Liver (tissue), 8 donors: ENCODE measurements at regions not wholly inside any gene's neighbourhood (a gene's known extent, or its start where the extent isn't known, plus 50 kb on each side); places are given as distances from the start of the nearest gene placed in this dataset.

ENCODE experiments used
- DNase-seq: peaks from one replicate; pipeline ENCODE4 v3.0.0-alpha.2; 2017; ENCODE audit warnings: low spot score
- H3K27ac ChIP-seq, 2 donors: one replicate each; pipeline ENCODE4 v1.7.0; 2013; ENCODE audit warnings: inconsistent platforms in 2 of 2, low read length in 2 of 2, control low read depth in 1 of 2, low read depth in 1 of 2, mild to moderate bottlenecking in 1 of 2
- H3K27me3 ChIP-seq, 4 donors: one replicate each; pipeline versions ENCODE4 v1.6.1 to v1.7.0; 2013; ENCODE audit warnings: low read length in 3 of 4, inconsistent platforms in 1 of 4, mild to moderate bottlenecking in 1 of 4, moderate library complexity in 1 of 4; ENCODE audit not compliant: control insufficient read depth in 4 of 4, insufficient read depth in 4 of 4
- H3K36me3 ChIP-seq, 4 donors: one replicate each; pipeline versions ENCODE4 v1.6.1 to v1.7.0; 2013; ENCODE audit warnings: low read length in 3 of 4, mild to moderate bottlenecking in 3 of 4, low read depth in 1 of 4, moderate library complexity in 1 of 4; ENCODE audit not compliant: control insufficient read depth in 4 of 4, insufficient read depth in 3 of 4
- H3K4me1 ChIP-seq, 4 donors: one replicate each; pipeline versions ENCODE4 v1.6.1 to v1.7.0; 2013; ENCODE audit warnings: low read length in 3 of 4, mild to moderate bottlenecking in 3 of 4, moderate library complexity in 1 of 4; ENCODE audit not compliant: control insufficient read depth in 4 of 4, insufficient read depth in 4 of 4
- H3K4me3 ChIP-seq, 3 donors: one replicate each; pipeline versions ENCODE4 v1.6.1 to v1.7.0; 2013; ENCODE audit warnings: low read length in 3 of 3, control low read depth in 1 of 3, low read depth in 1 of 3, mild to moderate bottlenecking in 1 of 3
- H3K9ac ChIP-seq, 2 donors: one replicate each; pipeline ENCODE4 v1.7.0; 2013; ENCODE audit warnings: low read length in 2 of 2, mild to moderate bottlenecking in 2 of 2, moderate library complexity in 2 of 2, control low read depth in 1 of 2, low read depth in 1 of 2
- H3K9me3 ChIP-seq, 4 donors: one replicate each; pipeline versions ENCODE4 v1.6.1 to v1.7.0; 2013; ENCODE audit warnings: low read length in 3 of 4; ENCODE audit not compliant: control insufficient read depth in 4 of 4
- EGR1 ChIP-seq, 2 donors: IDR thresholded peaks; 2 replicates each; pipeline ENCODE4 v1.6.1; 2016 to 2018; ENCODE audit warnings: antibody characterized with exemption in 2 of 2, low read depth in 2 of 2
- FOXA1 ChIP-seq: IDR thresholded peaks from 2 replicates; pipeline ENCODE4 v1.6.1; 2016; ENCODE audit warnings: antibody characterized with exemption
- FOXA2 ChIP-seq: IDR thresholded peaks from 2 replicates; pipeline ENCODE4 v1.6.1; 2016; ENCODE audit warnings: antibody characterized with exemption
- GABPA ChIP-seq, 2 donors: IDR thresholded peaks in 1 of 2; conservative IDR thresholded peaks in 1 of 2; 2 replicates each; pipeline ENCODE4 v1.6.1; 2016; ENCODE audit warnings: antibody characterized with exemption in 2 of 2, mild to moderate bottlenecking in 1 of 2, moderate library complexity in 1 of 2
- HNF4A ChIP-seq, 2 donors: conservative IDR thresholded peaks; 2 replicates each; pipeline ENCODE4 v1.6.1; 2016; ENCODE audit warnings: antibody characterized with exemption in 2 of 2, mild to moderate bottlenecking in 2 of 2
- HNF4G ChIP-seq: IDR thresholded peaks from 2 replicates; pipeline ENCODE4 v1.6.1; 2016; ENCODE audit warnings: antibody characterized with exemption
- JUND ChIP-seq, 2 donors: IDR thresholded peaks; 2 replicates each; pipeline ENCODE4 v1.6.1; 2016; ENCODE audit warnings: antibody characterized with exemption in 2 of 2
- NR2F2 ChIP-seq: IDR thresholded peaks from 2 replicates; pipeline ENCODE4 v1.6.1; 2016; ENCODE audit warnings: antibody characterized with exemption
- RAD21 ChIP-seq, 2 donors: IDR thresholded peaks; 2 replicates each; pipeline ENCODE4 v1.6.1; 2016; ENCODE audit warnings: antibody characterized with exemption in 2 of 2, mild to moderate bottlenecking in 2 of 2
- RXRA ChIP-seq, 2 donors: IDR thresholded peaks; 2 replicates each; pipeline ENCODE4 v1.6.1; 2017 to 2018; ENCODE audit warnings: antibody characterized with exemption in 2 of 2, mild to moderate bottlenecking in 1 of 2
- SP1 ChIP-seq: IDR thresholded peaks from 2 replicates; pipeline ENCODE4 v1.6.1; 2018; ENCODE audit warnings: antibody characterized with exemption, mild to moderate bottlenecking
- TAF1 ChIP-seq: conservative IDR thresholded peaks from 2 replicates; pipeline ENCODE4 v1.6.1; 2016; ENCODE audit warnings: antibody characterized with exemption, mild to moderate bottlenecking
- YY1 ChIP-seq: IDR thresholded peaks from 2 replicates; pipeline ENCODE4 v1.6.1; 2016; ENCODE audit warnings: antibody characterized with exemption, mild to moderate bottlenecking
- WGBS: extraction: QIAGEN DNeasy Blood & Tissue Kit; methylation state at CpG from one replicate; pipeline ENCODE4 v1.1.7; 2013; 5-methylcytosine and 5-hydroxymethylcytosine counted together
- TF ChIP-seq, protein P1 (sequence below): IDR thresholded peaks from 2 replicates; pipeline ENCODE4 v1.6.1; 2016; ENCODE audit warnings: antibody characterized with exemption
- TF ChIP-seq, protein P2 (sequence below): IDR thresholded peaks from 2 replicates; pipeline ENCODE4 v1.6.1; 2016; ENCODE audit warnings: antibody characterized with exemption
- TF ChIP-seq, protein P3 (sequence below): fragments of 150-350 bp; IDR thresholded peaks from 2 replicates; pipeline ENCODE4 v1.5.1; 2017; ENCODE audit warnings: improper control_type of control experiment, low read depth, low read length; ENCODE audit not compliant: missing input control
- TF ChIP-seq, protein P4 (sequence below): IDR thresholded peaks from 2 replicates; pipeline ENCODE4 v1.6.1; 2016; ENCODE audit warnings: antibody characterized with exemption, mild to moderate bottlenecking
- TF ChIP-seq, protein P5 (sequence below): IDR thresholded peaks from 2 replicates; pipeline ENCODE4 v1.6.1; 2016; ENCODE audit warnings: antibody characterized with exemption
- donor health status: healthy.
- donor health status: healthy.
- donor health status: healthy.
- donor health status: healthy.
- donor health status: healthy.

DNA sequence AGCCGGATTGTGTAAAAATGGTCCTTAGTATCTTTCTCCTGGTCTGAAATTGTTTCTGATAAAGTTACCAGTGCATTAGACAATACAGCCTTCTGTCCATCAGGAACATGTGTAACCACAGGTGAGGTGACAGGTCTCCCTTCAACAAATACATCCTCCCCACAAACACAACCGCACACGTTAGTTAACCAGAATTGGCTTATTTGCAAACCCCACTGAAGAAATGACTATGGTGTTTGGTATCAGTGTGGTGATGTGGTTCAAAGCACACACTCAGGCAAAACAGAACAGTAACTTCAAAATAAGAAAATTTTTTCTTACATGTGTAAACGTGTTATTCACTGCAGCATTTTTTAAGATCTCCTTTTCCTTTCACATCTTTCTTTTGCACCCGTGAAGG, 517.2 kb upstream of the NR5A2 start:
- Histone ChIP-seq H3K9ac (no peak overlapping the region), H3K36me3 (no peaks in the 10 kb centered on the region), H3K4me1 (no peaks in the 10 kb centered on the region), H3K9me3 (no peaks in the 10 kb centered on the region), H3K27me3 (no peaks in the 10 kb centered on the region), H3K27ac (no peak overlapping the region), H3K4me3 (no peak overlapping the region)
- DNase-seq = no peak
- no peak for TF ChIP-seq TAF1
- no peak for TF ChIP-seq HNF4G
- TF ChIP-seq, protein P1, sequence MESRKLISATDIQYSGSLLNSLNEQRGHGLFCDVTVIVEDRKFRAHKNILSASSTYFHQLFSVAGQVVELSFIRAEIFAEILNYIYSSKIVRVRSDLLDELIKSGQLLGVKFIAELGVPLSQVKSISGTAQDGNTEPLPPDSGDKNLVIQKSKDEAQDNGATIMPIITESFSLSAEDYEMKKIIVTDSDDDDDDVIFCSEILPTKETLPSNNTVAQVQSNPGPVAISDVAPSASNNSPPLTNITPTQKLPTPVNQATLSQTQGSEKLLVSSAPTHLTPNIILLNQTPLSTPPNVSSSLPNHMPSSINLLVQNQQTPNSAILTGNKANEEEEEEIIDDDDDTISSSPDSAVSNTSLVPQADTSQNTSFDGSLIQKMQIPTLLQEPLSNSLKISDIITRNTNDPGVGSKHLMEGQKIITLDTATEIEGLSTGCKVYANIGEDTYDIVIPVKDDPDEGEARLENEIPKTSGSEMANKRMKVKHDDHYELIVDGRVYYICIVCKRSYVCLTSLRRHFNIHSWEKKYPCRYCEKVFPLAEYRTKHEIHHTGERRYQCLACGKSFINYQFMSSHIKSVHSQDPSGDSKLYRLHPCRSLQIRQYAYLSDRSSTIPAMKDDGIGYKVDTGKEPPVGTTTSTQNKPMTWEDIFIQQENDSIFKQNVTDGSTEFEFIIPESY = no peak
- TF ChIP-seq GABPA (IDR thresholded peaks at IDR 0.05 in 1 of 2, conservative IDR thresholded peaks at IDR 0.05 in 1 of 2) = no peak
- no peak for TF ChIP-seq RAD21 (IDR thresholded peaks at IDR 0.05)
- TF ChIP-seq FOXA2 = no peak
- TF ChIP-seq FOXA1 = no peak
- TF ChIP-seq, protein P2, sequence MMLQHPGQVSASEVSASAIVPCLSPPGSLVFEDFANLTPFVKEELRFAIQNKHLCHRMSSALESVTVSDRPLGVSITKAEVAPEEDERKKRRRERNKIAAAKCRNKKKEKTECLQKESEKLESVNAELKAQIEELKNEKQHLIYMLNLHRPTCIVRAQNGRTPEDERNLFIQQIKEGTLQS = no peak
- no peak for TF ChIP-seq RXRA (IDR thresholded peaks at IDR 0.05)
- TF ChIP-seq, protein P3, sequence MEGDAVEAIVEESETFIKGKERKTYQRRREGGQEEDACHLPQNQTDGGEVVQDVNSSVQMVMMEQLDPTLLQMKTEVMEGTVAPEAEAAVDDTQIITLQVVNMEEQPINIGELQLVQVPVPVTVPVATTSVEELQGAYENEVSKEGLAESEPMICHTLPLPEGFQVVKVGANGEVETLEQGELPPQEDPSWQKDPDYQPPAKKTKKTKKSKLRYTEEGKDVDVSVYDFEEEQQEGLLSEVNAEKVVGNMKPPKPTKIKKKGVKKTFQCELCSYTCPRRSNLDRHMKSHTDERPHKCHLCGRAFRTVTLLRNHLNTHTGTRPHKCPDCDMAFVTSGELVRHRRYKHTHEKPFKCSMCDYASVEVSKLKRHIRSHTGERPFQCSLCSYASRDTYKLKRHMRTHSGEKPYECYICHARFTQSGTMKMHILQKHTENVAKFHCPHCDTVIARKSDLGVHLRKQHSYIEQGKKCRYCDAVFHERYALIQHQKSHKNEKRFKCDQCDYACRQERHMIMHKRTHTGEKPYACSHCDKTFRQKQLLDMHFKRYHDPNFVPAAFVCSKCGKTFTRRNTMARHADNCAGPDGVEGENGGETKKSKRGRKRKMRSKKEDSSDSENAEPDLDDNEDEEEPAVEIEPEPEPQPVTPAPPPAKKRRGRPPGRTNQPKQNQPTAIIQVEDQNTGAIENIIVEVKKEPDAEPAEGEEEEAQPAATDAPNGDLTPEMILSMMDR = no peak
- TF ChIP-seq JUND (IDR thresholded peaks at IDR 0.05) = no peak
- no peak for TF ChIP-seq EGR1 (IDR thresholded peaks at IDR 0.05; ENCODE audit: low read depth in 2 of 2)
- TF ChIP-seq SP1 = no peak
- TF ChIP-seq, protein P4, sequence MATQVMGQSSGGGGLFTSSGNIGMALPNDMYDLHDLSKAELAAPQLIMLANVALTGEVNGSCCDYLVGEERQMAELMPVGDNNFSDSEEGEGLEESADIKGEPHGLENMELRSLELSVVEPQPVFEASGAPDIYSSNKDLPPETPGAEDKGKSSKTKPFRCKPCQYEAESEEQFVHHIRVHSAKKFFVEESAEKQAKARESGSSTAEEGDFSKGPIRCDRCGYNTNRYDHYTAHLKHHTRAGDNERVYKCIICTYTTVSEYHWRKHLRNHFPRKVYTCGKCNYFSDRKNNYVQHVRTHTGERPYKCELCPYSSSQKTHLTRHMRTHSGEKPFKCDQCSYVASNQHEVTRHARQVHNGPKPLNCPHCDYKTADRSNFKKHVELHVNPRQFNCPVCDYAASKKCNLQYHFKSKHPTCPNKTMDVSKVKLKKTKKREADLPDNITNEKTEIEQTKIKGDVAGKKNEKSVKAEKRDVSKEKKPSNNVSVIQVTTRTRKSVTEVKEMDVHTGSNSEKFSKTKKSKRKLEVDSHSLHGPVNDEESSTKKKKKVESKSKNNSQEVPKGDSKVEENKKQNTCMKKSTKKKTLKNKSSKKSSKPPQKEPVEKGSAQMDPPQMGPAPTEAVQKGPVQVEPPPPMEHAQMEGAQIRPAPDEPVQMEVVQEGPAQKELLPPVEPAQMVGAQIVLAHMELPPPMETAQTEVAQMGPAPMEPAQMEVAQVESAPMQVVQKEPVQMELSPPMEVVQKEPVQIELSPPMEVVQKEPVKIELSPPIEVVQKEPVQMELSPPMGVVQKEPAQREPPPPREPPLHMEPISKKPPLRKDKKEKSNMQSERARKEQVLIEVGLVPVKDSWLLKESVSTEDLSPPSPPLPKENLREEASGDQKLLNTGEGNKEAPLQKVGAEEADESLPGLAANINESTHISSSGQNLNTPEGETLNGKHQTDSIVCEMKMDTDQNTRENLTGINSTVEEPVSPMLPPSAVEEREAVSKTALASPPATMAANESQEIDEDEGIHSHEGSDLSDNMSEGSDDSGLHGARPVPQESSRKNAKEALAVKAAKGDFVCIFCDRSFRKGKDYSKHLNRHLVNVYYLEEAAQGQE = no peak
- TF ChIP-seq, protein P5, sequence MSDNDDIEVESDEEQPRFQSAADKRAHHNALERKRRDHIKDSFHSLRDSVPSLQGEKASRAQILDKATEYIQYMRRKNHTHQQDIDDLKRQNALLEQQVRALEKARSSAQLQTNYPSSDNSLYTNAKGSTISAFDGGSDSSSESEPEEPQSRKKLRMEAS = no peak
- no peak for TF ChIP-seq YY1
- TF ChIP-seq HNF4A (conservative IDR thresholded peaks at IDR 0.05) = no peak
- no peak for TF ChIP-seq NR2F2
- 67% methylated on average over 5 of the region's 5 CpGs for WGBS
